ENCODE measurements at regions not wholly inside any gene's neighbourhood (a gene's known extent, or its start where the extent isn't known, plus 50 kb on each side); places are given as distances from the start of the nearest gene placed in this dataset.

- TF ChIP-seq MTA3 (IDR thresholded peaks at IDR 0.05; ENCODE audit: borderline replicate concordance, low read length) (no peak), RAD21 (IDR thresholded peaks at IDR 0.05; ENCODE audit: insufficient read depth, low read depth, low read length) (no peak), POU2F2 (IDR thresholded peaks at IDR 0.05; ENCODE audit: borderline replicate concordance, low read depth, low read length) (no peak), EP300 (IDR thresholded peaks at IDR 0.05; ENCODE audit: borderline replicate concordance in 1 of 2, control insufficient read depth in 1 of 2, low read depth in 2 of 2, low read length in 2 of 2) (no peak), IRF5 (IDR thresholded peaks at IDR 0.05; ENCODE audit: borderline replicate concordance) (no peak), CBX3 (IDR thresholded peaks at IDR 0.05; ENCODE audit: borderline replicate concordance, low read depth) (no peak), TAF1 (IDR thresholded peaks at IDR 0.05; ENCODE audit: borderline replicate concordance, low read depth, low read length) (no peak)
These were observed 166.5 kb downstream of the C9orf152 start (continued) for GRCh38 chr9:110041452-110041851.

- Histone ChIP-seq H3K4me2 (ENCODE audit: control insufficient read depth, insufficient read depth) (peak overlapping the region; percentile 70), H3K36me3 (ENCODE audit: control insufficient read depth in 2 of 2, insufficient read depth in 2 of 2, low read length in 1 of 2) (no peaks in the 10 kb centered on the region), H3K9ac (ENCODE audit: control insufficient read depth, insufficient read depth, low read length) (peak overlapping the region; percentile 49), H3K4me1 (ENCODE audit: control insufficient read depth, insufficient read depth, low read length) (0 out of 2 replicates have a peak, but pooled peaks cover 4% of the 10 kb centered on the region), H3K27me3 (replicated peaks in 1 of 2; ENCODE audit: control insufficient read depth in 2 of 2, insufficient read depth in 2 of 2, low read length in 1 of 2) (no peaks in the 10 kb centered on the region; a peak in 1 of 4 replicates), H3K79me2 (ENCODE audit: control insufficient read depth, insufficient read depth, low read length) (peaks cover 43% of the 10 kb centered on the region), H3K27ac (ENCODE audit: control insufficient read depth, insufficient read depth) (peak overlapping the region; percentile 43), H3K4me3 (peak overlapping the region; percentile 100), H2AFZ (ENCODE audit: control insufficient read depth, low read depth, low read length) (peak overlapping the region; percentile 68), H4K20me1 (ENCODE audit: control insufficient read depth, insufficient read depth) (no peaks in the 10 kb centered on the region), H3K9me3 (replicated peaks; ENCODE audit: control insufficient read depth, insufficient read depth, low read length) (no peaks in the 10 kb centered on the region)
- FAIRE-seq (peak; percentile 76), ATAC-seq (no peak; the same call in 2 of the 3 replicates), DNase-seq (ENCODE audit: low read depth, low spot score) (no peak)
- ChIA-PET RAD21 (ENCODE audit: unreplicated experiment) (interaction anchor here (0.6 to 16.8 kb wide), 12 partner anchors 10 to 210 kb away, joined by 3 to 309 read pairs (median 4); no protein-coding TSS in a partner anchor), CTCF (interaction anchor here (0.7 to 20.9 kb wide), 8 partner anchors 9 to 138 kb away, joined by 3 to 537 read pairs (median 5); no protein-coding TSS in a partner anchor), SMC1A (ENCODE audit: uncharacterized antibody, unreplicated experiment) (interaction anchor here (0.7 to 28.0 kb wide), 15 partner anchors 10 to 138 kb away, joined by 3 to 636 read pairs (median 5); no protein-coding TSS in a partner anchor), POLR2A (interaction anchor here (1.2 to 6.6 kb wide), 6 partner anchors 63 to 140 kb away, joined by 4 to 59 read pairs (median 12); no protein-coding TSS in a partner anchor)
- WGBS (ENCODE audit: insufficient coverage, insufficient replicate concordance, low lambda C conversion rate, missing lambda C conversion rate) = 34% methylated on average over 7 of the region's 7 CpGs
- in situ Hi-C loops (cut with MboI) = no loop called here
- no TSS peak for BruUV-seq (replicated peaks)
- intact Hi-C loops (cut with micrococcal nuclease; ENCODE audit: unreplicated experiment) = no loop called here
- TF ChIP-seq TBL1XR1 (IDR thresholded peaks at IDR 0.05; ENCODE audit: low read depth, low read length) = no peak
- TF ChIP-seq YY1 (IDR thresholded peaks at IDR 0.05; ENCODE audit: low read depth, low read length) = no peak
- no peak for TF ChIP-seq ETV6 (conservative IDR thresholded peaks at IDR 0.05 in 1 of 2, IDR thresholded peaks at IDR 0.05 in 1 of 2; ENCODE audit: borderline replicate concordance in 1 of 2, low read depth in 1 of 2)
- peak; percentile 35; the same call in 1 of the 2 replicates for TF ChIP-seq RUNX3 (IDR thresholded peaks at IDR 0.05; ENCODE audit: low read length)
- TF ChIP-seq RAD21 (IDR thresholded peaks at IDR 0.05; ENCODE audit: insufficient read depth, low read depth, low read length) = 0 out of 2 replicates have a peak, but pooled peaks have one; percentile 11
- TF ChIP-seq BCL3 (IDR thresholded peaks at IDR 0.05; ENCODE audit: borderline replicate concordance, insufficient read depth, low read depth, low read length, poor library complexity, severe bottlenecking) = no peak
- TF ChIP-seq POLR2AphosphoS5 (IDR thresholded peaks at IDR 0.05; ENCODE audit: low read length) = no peak
These were observed 160.6 kb downstream of the C9orf152 start for GRCh38 chr9:110047232-110047954.
